ENCODE measurements at regions not wholly inside any gene's neighbourhood (a gene's known extent, or its start where the extent isn't known, plus 50 kb on each side); places are given as distances from the start of the nearest gene placed in this dataset.

DNA sequence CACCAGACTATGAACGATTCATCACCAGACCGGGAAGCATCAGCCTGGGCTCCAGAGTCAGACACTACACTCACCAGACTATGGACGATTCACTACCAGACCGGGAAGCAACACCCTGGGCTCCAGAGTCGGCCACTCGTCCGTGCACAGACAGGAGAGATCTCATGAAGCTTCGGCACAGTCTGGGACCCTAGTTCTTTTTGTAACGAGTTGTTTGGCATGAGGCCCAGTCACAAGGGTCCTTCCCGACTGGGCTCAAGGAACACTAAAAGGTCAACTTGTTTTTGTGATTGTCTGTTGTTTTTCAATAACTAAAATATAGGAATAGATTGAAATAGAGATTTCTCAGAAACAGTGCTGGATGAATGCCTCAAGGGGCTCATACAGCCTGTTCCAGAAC lies 1141.6 kb upstream of the MIR17HG start:
- Histone ChIP-seq H2AFZ (ENCODE audit: low read depth, low read length) (no peak overlapping the region), H3K27me3 (ENCODE audit: low read depth, low read length) (no peaks in the 10 kb centered on the region), H3K27ac (ENCODE audit: low read length) (no peak overlapping the region), H3K4me1 (ENCODE audit: low read length) (no peaks in the 10 kb centered on the region), H3K9ac (ENCODE audit: low read length) (no peak overlapping the region), H3K79me2 (ENCODE audit: low read length) (no peaks in the 10 kb centered on the region), H3K4me2 (ENCODE audit: low read length) (no peak overlapping the region), H3K36me3 (replicated peaks; ENCODE audit: low read depth, low read length) (no peaks in the 10 kb centered on the region), H3K9me3 (ENCODE audit: insufficient read depth, low read length) (no peaks in the 10 kb centered on the region), H3K4me3 (ENCODE audit: low read length) (no peak overlapping the region), H4K20me1 (ENCODE audit: insufficient read depth, low read length) (no peaks in the 10 kb centered on the region)
- TF ChIP-seq, protein P1, sequence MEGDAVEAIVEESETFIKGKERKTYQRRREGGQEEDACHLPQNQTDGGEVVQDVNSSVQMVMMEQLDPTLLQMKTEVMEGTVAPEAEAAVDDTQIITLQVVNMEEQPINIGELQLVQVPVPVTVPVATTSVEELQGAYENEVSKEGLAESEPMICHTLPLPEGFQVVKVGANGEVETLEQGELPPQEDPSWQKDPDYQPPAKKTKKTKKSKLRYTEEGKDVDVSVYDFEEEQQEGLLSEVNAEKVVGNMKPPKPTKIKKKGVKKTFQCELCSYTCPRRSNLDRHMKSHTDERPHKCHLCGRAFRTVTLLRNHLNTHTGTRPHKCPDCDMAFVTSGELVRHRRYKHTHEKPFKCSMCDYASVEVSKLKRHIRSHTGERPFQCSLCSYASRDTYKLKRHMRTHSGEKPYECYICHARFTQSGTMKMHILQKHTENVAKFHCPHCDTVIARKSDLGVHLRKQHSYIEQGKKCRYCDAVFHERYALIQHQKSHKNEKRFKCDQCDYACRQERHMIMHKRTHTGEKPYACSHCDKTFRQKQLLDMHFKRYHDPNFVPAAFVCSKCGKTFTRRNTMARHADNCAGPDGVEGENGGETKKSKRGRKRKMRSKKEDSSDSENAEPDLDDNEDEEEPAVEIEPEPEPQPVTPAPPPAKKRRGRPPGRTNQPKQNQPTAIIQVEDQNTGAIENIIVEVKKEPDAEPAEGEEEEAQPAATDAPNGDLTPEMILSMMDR (IDR thresholded peaks at IDR 0.05; ENCODE audit: low read depth, low read length) = no peak
- no peak for TF ChIP-seq EZH2phosphoT487 (IDR thresholded peaks at IDR 0.05; ENCODE audit: low read depth)

DNA sequence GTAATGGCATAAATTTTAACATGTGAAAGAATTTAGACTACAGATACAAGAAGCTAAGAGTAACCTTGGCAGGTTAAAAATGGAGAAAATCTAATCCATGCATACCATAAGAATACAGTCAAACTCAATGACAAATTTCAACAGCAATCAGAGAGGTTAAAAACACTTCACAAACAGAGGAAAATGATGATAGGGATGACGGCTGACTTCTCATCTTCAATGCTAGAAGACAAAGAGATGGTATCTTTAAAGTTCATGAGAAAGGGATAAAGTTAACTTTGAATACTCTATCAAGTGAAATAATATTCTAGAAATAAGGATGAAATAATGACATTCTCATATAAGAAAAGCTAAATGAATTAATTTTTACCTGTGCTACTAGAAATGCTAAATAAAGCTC lies 1130.2 kb upstream of the MIR17HG start:
- no peak overlapping the region for H3K9ac ChIP-seq (ENCODE audit: low read length)
- no peak overlapping the region for H2AFZ ChIP-seq (ENCODE audit: low read depth, low read length)
- H3K27me3 ChIP-seq (ENCODE audit: low read depth, low read length) = no peaks in the 10 kb centered on the region
- no peak overlapping the region for H3K27ac ChIP-seq (ENCODE audit: low read length)
- TF ChIP-seq EZH2phosphoT487 (IDR thresholded peaks at IDR 0.05; ENCODE audit: low read depth) = no peak
- TF ChIP-seq, protein P1 (IDR thresholded peaks at IDR 0.05; ENCODE audit: low read depth, low read length) = no peak
- no peaks in the 10 kb centered on the region for H3K4me1 ChIP-seq (ENCODE audit: low read length)
- H3K79me2 ChIP-seq (ENCODE audit: low read length) = no peaks in the 10 kb centered on the region
- no peaks in the 10 kb centered on the region for H4K20me1 ChIP-seq (ENCODE audit: insufficient read depth, low read length)
- no peaks in the 10 kb centered on the region for H3K36me3 ChIP-seq (replicated peaks; ENCODE audit: low read depth, low read length)
- peaks cover 6% of the 10 kb centered on the region; the same call in 1 of the 2 replicates for H3K9me3 ChIP-seq (ENCODE audit: insufficient read depth, low read length)
- H3K4me3 ChIP-seq (ENCODE audit: low read length) = no peak overlapping the region
- no peak overlapping the region for H3K4me2 ChIP-seq (ENCODE audit: low read length)

DNA sequence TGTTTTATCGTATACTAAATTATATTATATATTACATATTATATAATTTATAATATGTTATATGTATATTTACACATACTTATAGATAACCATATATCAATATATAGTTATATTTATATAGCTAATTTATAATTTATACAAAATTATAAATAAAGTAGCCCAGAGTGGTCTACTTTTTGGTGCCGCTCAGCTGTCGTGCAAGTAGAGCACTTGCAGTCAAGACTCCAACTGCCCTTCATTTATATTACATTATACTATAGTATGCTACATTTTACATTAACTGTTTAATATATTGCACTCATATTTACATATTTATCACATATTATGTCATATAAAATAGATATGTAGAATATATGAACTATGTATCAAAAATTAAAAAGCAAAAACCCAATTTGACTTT lies 1124.7 kb upstream of the MIR17HG start:
- H3K9me3 ChIP-seq (ENCODE audit: insufficient read depth, low read length) = no peaks in the 10 kb centered on the region
- H3K4me1 ChIP-seq (ENCODE audit: low read length) = no peaks in the 10 kb centered on the region
- no peaks in the 10 kb centered on the region for H3K79me2 ChIP-seq (ENCODE audit: low read length)
- no peaks in the 10 kb centered on the region for H4K20me1 ChIP-seq (ENCODE audit: insufficient read depth, low read length)
- no peak overlapping the region for H3K4me3 ChIP-seq (ENCODE audit: low read length)
- H3K27me3 ChIP-seq (ENCODE audit: low read depth, low read length) = no peaks in the 10 kb centered on the region
- no peak overlapping the region for H3K27ac ChIP-seq (ENCODE audit: low read length)
- no peaks in the 10 kb centered on the region for H3K36me3 ChIP-seq (replicated peaks; ENCODE audit: low read depth, low read length)
- TF ChIP-seq, protein P1 (IDR thresholded peaks at IDR 0.05; ENCODE audit: low read depth, low read length) = no peak
- TF ChIP-seq EZH2phosphoT487 (IDR thresholded peaks at IDR 0.05; ENCODE audit: low read depth) = no peak
- H3K4me2 ChIP-seq (ENCODE audit: low read length) = no peak overlapping the region
- H2AFZ ChIP-seq (ENCODE audit: low read depth, low read length) = no peak overlapping the region
- no peak overlapping the region for H3K9ac ChIP-seq (ENCODE audit: low read length)

DNA sequence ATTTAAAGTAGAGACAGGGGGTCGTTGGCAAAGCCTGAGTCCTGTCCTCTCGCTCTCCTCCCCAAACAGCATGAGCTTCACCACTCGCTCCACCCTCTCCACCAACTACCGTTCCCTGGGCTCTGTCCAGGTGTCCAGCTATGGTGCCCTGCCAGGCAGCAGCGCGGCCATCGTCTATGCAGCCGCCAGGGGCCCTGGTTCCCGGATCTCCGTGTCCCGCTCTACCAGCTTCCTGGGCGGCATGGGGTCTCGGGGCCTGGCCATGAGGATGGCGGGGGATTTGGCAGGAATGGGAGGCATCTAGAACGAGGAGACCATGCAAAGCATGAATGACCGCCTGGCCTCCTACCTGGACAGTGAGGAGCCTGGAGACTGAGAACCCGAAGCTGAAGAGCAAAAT lies 1117.2 kb upstream of the MIR17HG start:
- Histone ChIP-seq H3K4me2 (ENCODE audit: low read length) (no peak overlapping the region), H4K20me1 (ENCODE audit: insufficient read depth, low read length) (no peaks in the 10 kb centered on the region), H3K9me3 (ENCODE audit: insufficient read depth, low read length) (no peaks in the 10 kb centered on the region), H3K79me2 (ENCODE audit: low read length) (no peaks in the 10 kb centered on the region), H3K27ac (ENCODE audit: low read length) (no peak overlapping the region), H2AFZ (ENCODE audit: low read depth, low read length) (no peak overlapping the region), H3K4me1 (ENCODE audit: low read length) (no peaks in the 10 kb centered on the region), H3K9ac (ENCODE audit: low read length) (no peak overlapping the region), H3K36me3 (replicated peaks; ENCODE audit: low read depth, low read length) (no peaks in the 10 kb centered on the region), H3K27me3 (ENCODE audit: low read depth, low read length) (no peaks in the 10 kb centered on the region), H3K4me3 (ENCODE audit: low read length) (no peak overlapping the region)
- TF ChIP-seq, protein P1 (IDR thresholded peaks at IDR 0.05; ENCODE audit: low read depth, low read length) = no peak
- no peak for TF ChIP-seq EZH2phosphoT487 (IDR thresholded peaks at IDR 0.05; ENCODE audit: low read depth)

Measured in OCI-LY3 (cell line).